ENCODE measurements at regions not wholly inside any gene's neighbourhood (a gene's known extent, or its start where the extent isn't known, plus 50 kb on each side); places are given as distances from the start of the nearest gene placed in this dataset.
A peak's percentile ranks its signal among the peaks of the same experiment; 100 is the strongest.

GRCh38 chr13:74301258-74301935 is 167.2 kb upstream of the KLF12 start:
- H3K4me3 ChIP-seq (ENCODE audit: low read depth in 1 of 2, low read length in 2 of 2) = no peak overlapping the region
- H3K27me3 ChIP-seq (ENCODE audit: low read depth, low read length) = no peaks in the 10 kb centered on the region
- H3K9me3 ChIP-seq (ENCODE audit: control insufficient read depth in 1 of 2, low read length in 2 of 2) = no peaks in the 10 kb centered on the region
- peak overlapping the region; percentile 29 for H3K27ac ChIP-seq (ENCODE audit: low read length)
- no peaks in the 10 kb centered on the region for H3K36me3 ChIP-seq (ENCODE audit: control insufficient read depth in 1 of 2, insufficient read depth in 2 of 2, low read length in 2 of 2)
- peaks cover 0 to 6% of the 10 kb centered on the region in 2 donors for H3K4me1 ChIP-seq (ENCODE audit: control insufficient read depth in 1 of 2, insufficient read depth in 2 of 2, low read length in 2 of 2)

GRCh38 chr13:74300162-74300561 is 166.0 kb upstream of the KLF12 start:
- Histone ChIP-seq H3K27ac (ENCODE audit: low read length) (no peak overlapping the region), H3K27me3 (ENCODE audit: low read depth, low read length) (no peaks in the 10 kb centered on the region), H3K4me1 (ENCODE audit: control insufficient read depth in 1 of 2, insufficient read depth in 2 of 2, low read length in 2 of 2) (peaks cover 0 to 6% of the 10 kb centered on the region in 2 donors)

GRCh38 chr13:74299721-74300120 is 165.5 kb upstream of the KLF12 start:
- peaks cover 0 to 6% of the 10 kb centered on the region in 2 donors for H3K4me1 ChIP-seq (ENCODE audit: control insufficient read depth in 1 of 2, insufficient read depth in 2 of 2, low read length in 2 of 2)
- H3K36me3 ChIP-seq (ENCODE audit: control insufficient read depth in 1 of 2, insufficient read depth in 2 of 2, low read length in 2 of 2) = no peaks in the 10 kb centered on the region
- H3K27ac ChIP-seq (ENCODE audit: low read length) = no peak overlapping the region
- H3K27me3 ChIP-seq (ENCODE audit: low read depth, low read length) = no peaks in the 10 kb centered on the region
- no peaks in the 10 kb centered on the region for H3K9me3 ChIP-seq (ENCODE audit: control insufficient read depth in 1 of 2, low read length in 2 of 2)
- no peak overlapping the region for H3K4me3 ChIP-seq (ENCODE audit: low read depth in 1 of 2, low read length in 2 of 2)

More at GRCh38 chr13:74300162-74300561, 166.0 kb upstream of the KLF12 start:
- no peak overlapping the region for H3K4me3 ChIP-seq (ENCODE audit: low read depth in 1 of 2, low read length in 2 of 2)
- H3K9me3 ChIP-seq (ENCODE audit: control insufficient read depth in 1 of 2, low read length in 2 of 2) = no peaks in the 10 kb centered on the region
- H3K36me3 ChIP-seq (ENCODE audit: control insufficient read depth in 1 of 2, insufficient read depth in 2 of 2, low read length in 2 of 2) = no peaks in the 10 kb centered on the region

DNA sequence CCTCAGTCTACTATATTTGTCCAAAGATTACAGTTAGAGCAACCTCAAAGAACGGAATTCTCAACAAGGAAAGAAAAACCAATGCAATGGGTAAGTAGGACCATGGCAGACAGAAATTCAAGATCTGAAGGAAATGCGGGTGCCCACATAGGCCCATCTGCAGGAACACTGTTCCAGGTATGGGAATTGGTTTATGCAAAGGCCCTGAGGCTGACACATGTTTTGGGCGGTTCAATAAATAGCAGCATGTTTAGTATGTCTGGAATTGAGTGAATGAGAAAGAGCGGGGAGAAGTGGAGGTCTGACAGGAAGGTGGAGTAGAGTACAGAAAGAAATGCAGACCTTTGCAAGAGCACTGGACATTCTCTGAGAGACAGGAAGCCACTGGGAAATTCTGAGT is 164.7 kb upstream of the KLF12 start:
- Histone ChIP-seq H3K36me3 (ENCODE audit: control insufficient read depth in 1 of 2, insufficient read depth in 2 of 2, low read length in 2 of 2) (no peaks in the 10 kb centered on the region), H3K4me3 (ENCODE audit: low read depth in 1 of 2, low read length in 2 of 2) (no peak overlapping the region), H3K27me3 (ENCODE audit: low read depth, low read length) (no peaks in the 10 kb centered on the region), H3K9me3 (ENCODE audit: control insufficient read depth in 1 of 2, low read length in 2 of 2) (no peaks in the 10 kb centered on the region), H3K4me1 (ENCODE audit: control insufficient read depth in 1 of 2, insufficient read depth in 2 of 2, low read length in 2 of 2) (peaks cover 0 to 6% of the 10 kb centered on the region in 2 donors), H3K27ac (ENCODE audit: low read length) (no peak overlapping the region)

GRCh38 chr13:74289861-74290773 is 155.9 kb upstream of the KLF12 start:
- Histone ChIP-seq H3K9me3 (ENCODE audit: control insufficient read depth in 1 of 2, low read length in 2 of 2) (no peaks in the 10 kb centered on the region), H3K4me3 (ENCODE audit: low read depth in 1 of 2, low read length in 2 of 2) (peak overlapping the region in 1 of 2 donors; percentile 15), H3K4me1 (ENCODE audit: control insufficient read depth in 1 of 2, insufficient read depth in 2 of 2, low read length in 2 of 2) (peaks cover 12 to 36% of the 10 kb centered on the region in 2 donors), H3K27me3 (ENCODE audit: low read depth, low read length) (no peaks in the 10 kb centered on the region), H3K27ac (ENCODE audit: low read length) (peak overlapping the region; percentile 30), H3K36me3 (ENCODE audit: control insufficient read depth in 1 of 2, insufficient read depth in 2 of 2, low read length in 2 of 2) (no peaks in the 10 kb centered on the region)

GRCh38 chr13:74289107-74289506 is 154.9 kb upstream of the KLF12 start:
- Histone ChIP-seq H3K27ac (ENCODE audit: low read length) (no peak overlapping the region), H3K9me3 (ENCODE audit: control insufficient read depth in 1 of 2, low read length in 2 of 2) (no peaks in the 10 kb centered on the region), H3K4me3 (ENCODE audit: low read depth in 1 of 2, low read length in 2 of 2) (no peak overlapping the region), H3K36me3 (ENCODE audit: control insufficient read depth in 1 of 2, insufficient read depth in 2 of 2, low read length in 2 of 2) (no peaks in the 10 kb centered on the region), H3K27me3 (ENCODE audit: low read depth, low read length) (no peaks in the 10 kb centered on the region), H3K4me1 (ENCODE audit: control insufficient read depth in 1 of 2, insufficient read depth in 2 of 2, low read length in 2 of 2) (peaks cover 12 to 36% of the 10 kb centered on the region in 2 donors)

- no peaks in the 10 kb centered on the region for H3K9me3 ChIP-seq (ENCODE audit: control insufficient read depth in 1 of 2, low read length in 2 of 2)
- peaks cover 12 to 36% of the 10 kb centered on the region in 2 donors for H3K4me1 ChIP-seq (ENCODE audit: control insufficient read depth in 1 of 2, insufficient read depth in 2 of 2, low read length in 2 of 2)
- no peaks in the 10 kb centered on the region for H3K27me3 ChIP-seq (ENCODE audit: low read depth, low read length)
- peak overlapping the region; percentile 10 for H3K27ac ChIP-seq (ENCODE audit: low read length)
- no peaks in the 10 kb centered on the region for H3K36me3 ChIP-seq (ENCODE audit: control insufficient read depth in 1 of 2, insufficient read depth in 2 of 2, low read length in 2 of 2)
- H3K4me3 ChIP-seq (ENCODE audit: low read depth in 1 of 2, low read length in 2 of 2) = peak overlapping the region; percentile 39 to 52
Measured at GRCh38 chr13:74288361-74288911, 154.2 kb upstream of the KLF12 start.

DNA sequence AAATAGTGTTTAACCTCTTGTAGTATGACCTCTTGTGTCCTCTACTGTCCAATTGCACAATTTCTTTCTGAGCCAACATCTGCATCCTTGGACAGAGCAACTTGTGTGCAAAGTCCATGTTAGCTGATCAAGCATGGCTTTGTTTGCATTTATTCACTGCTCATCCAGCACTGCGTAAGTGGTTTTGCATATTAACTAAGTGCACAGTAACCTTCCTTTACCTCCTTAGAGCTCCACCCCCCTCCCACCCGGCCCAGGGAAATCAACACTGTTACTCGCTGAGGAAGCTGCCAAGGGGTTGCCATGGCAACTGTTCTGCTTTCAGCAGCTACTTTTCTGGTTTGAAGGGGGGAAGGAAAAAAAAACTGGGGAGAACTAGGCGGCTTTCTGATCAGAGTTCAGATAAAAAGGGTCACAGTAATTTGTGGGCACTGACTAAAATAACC is 153.5 kb upstream of the KLF12 start:
- H3K27me3 ChIP-seq (ENCODE audit: low read depth, low read length) = no peaks in the 10 kb centered on the region
- no peaks in the 10 kb centered on the region for H3K9me3 ChIP-seq (ENCODE audit: control insufficient read depth in 1 of 2, low read length in 2 of 2)
- peak overlapping the region; percentile 39 to 52 for H3K4me3 ChIP-seq (ENCODE audit: low read depth in 1 of 2, low read length in 2 of 2)
- no peak overlapping the region for H3K27ac ChIP-seq (ENCODE audit: low read length)
- peaks cover 12 to 36% of the 10 kb centered on the region in 2 donors for H3K4me1 ChIP-seq (ENCODE audit: control insufficient read depth in 1 of 2, insufficient read depth in 2 of 2, low read length in 2 of 2)
- no peaks in the 10 kb centered on the region for H3K36me3 ChIP-seq (ENCODE audit: control insufficient read depth in 1 of 2, insufficient read depth in 2 of 2, low read length in 2 of 2)

DNA sequence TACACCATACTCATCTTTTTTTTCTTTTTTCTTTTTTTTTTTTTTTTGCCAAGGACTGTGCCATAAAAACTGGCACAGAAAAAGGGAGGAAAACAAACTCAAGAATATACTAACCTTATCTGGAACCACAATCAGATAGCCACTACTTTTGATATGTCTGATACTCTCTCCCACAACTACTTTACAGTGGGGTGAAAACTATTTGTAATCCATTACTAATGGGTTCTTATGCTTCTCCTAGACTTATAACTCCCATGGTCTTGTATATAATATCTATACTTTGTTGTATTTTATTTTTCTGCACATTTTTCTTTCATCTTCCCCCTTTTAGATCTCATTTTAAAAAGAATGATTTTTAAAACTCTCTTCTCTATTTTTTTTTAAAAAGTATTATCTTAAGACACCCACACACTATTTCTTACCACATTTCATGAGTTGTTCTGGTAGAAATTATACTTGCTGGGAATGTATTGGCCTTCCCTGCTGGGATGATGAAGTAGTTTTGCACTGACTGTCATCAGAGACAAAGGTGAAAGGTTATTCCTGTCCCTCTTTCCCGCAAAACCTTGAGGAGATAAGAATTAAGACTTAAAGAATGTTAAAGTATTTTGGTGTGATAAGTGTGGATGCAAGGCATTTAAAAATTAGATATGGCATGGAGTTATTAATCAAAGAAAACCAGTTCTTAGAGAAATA is 146.7 kb upstream of the KLF12 start:
- no peaks in the 10 kb centered on the region for H3K27me3 ChIP-seq (ENCODE audit: low read depth, low read length)
- H3K4me3 ChIP-seq (ENCODE audit: low read depth in 1 of 2, low read length in 2 of 2) = no peak overlapping the region
- H3K27ac ChIP-seq (ENCODE audit: low read length) = no peak overlapping the region
- no peaks in the 10 kb centered on the region for H3K4me1 ChIP-seq (ENCODE audit: control insufficient read depth in 1 of 2, insufficient read depth in 2 of 2, low read length in 2 of 2)
- H3K9me3 ChIP-seq (ENCODE audit: control insufficient read depth in 1 of 2, low read length in 2 of 2) = no peaks in the 10 kb centered on the region
- no peaks in the 10 kb centered on the region for H3K36me3 ChIP-seq (ENCODE audit: control insufficient read depth in 1 of 2, insufficient read depth in 2 of 2, low read length in 2 of 2)

GRCh38 chr13:74280093-74280794 is 146.0 kb upstream of the KLF12 start:
- Histone ChIP-seq H3K4me1 (ENCODE audit: control insufficient read depth in 1 of 2, insufficient read depth in 2 of 2, low read length in 2 of 2) (no peaks in the 10 kb centered on the region), H3K27ac (ENCODE audit: low read length) (no peak overlapping the region), H3K4me3 (ENCODE audit: low read depth in 1 of 2, low read length in 2 of 2) (no peak overlapping the region), H3K36me3 (ENCODE audit: control insufficient read depth in 1 of 2, insufficient read depth in 2 of 2, low read length in 2 of 2) (no peaks in the 10 kb centered on the region), H3K27me3 (ENCODE audit: low read depth, low read length) (no peaks in the 10 kb centered on the region), H3K9me3 (ENCODE audit: control insufficient read depth in 1 of 2, low read length in 2 of 2) (no peaks in the 10 kb centered on the region)

Data from muscle layer of duodenum (tissue), 2 donors.